Fibroblast of upper back skin (primary cell): ENCODE measurements at regions not wholly inside any gene's neighbourhood (a gene's known extent, or its start where the extent isn't known, plus 50 kb on each side); places are given as distances from the start of the nearest gene placed in this dataset.
A peak's percentile ranks its signal among the peaks of the same experiment; 100 is the strongest.

ENCODE experiments used
- DNase-seq: peaks from one replicate; pipeline ENCODE4 v3.0.0-alpha.2; 2013

DNA sequence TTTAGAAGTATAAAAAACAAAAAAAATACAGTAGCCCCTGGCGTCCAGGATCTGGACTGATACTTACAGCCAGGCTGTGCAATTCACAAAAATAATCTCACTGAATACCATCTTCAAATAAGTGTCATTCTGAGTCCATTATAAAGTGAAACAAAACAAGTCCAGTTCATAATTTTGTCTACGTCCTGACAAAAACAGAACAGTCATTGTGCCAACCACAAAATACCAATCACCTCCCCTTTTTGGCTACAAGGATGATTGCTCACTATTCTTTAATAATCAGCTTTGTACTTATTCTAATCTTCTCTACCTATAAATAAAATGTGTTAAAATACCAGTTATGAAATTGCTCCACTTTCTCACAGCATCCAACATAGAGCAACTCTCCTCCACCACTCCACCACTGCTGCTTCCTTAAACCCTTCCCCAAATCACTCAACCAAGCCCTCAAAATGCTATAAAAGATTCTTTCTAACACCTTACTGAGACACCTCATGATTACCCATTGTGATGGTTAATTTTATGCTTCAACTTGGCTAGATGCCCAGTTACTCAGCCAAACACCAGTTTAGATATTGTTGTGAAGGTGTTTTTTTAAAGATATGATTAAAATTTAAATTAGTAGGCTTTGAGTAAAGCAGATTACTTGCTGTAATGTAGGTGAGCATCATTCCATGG lies 479.8 kb upstream of the SEMA3A start:
- DNase-seq: no peak

DNA sequence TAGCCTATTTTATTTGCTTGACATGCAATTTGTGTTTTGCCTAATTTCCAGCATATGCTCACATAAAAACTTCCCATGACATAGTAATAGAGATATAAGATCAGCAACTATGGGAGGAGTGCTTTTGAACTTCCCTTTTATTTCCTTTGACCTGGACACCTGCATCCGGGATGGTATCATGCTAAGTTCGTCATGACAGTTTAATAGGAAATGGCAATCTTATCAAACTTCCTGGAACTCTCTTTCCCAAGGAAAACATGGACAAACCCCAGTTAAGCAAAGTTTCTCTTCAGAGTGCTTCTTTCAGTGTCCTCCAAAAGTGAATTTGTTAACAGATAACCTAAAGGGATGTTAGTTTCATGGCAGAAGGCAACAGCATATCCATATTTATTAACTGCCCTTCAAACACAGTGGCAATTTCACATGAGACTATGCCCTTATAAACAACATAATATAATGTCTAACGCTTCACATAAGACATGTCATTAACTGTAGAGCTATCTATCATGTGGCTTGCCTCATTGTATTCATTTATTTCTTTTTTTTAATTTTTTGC lies 474.7 kb upstream of the SEMA3A start:
- DNase-seq: no peak

DNA sequence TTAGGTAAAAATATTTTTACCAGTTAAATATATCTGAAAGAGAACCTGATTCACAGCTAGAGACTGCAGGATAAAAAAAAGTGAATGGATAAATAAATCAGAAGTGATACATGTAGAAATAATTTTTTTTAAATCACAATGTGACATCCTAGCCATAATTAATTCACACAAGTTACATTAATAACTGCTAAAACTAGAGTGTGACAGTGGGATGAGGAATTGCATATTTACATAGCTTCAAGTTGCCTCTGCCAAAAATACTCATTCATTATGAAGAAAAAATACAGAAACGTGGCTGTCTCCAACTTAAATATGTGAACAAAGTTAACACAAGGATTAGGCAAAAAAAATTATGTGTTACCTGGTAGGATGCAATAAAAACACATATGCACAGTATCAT lies 473.5 kb upstream of the SEMA3A start:
- no peak for DNase-seq

GRCh38 chr7:84666651-84667050 lies 472.1 kb upstream of the SEMA3A start:
- DNase-seq: no peak

DNA sequence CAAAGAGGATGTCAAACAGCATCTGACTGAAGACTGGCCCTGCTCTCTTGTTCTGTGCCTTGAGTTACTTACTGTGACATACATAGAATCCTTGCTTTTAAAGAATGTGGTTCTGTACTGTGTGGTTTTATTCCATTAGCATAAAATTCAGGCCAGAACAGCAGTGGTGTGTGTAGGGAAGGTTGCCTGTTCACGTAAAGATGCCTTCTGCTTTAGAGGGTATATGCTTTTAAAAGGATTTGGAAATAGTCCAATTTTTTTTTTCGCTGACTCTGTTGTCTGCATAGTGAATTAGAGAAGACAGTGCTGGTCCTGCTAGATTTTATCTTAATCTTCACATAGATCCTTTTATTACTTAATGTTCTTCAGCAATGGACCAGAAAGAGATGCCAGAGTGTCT lies 470.8 kb upstream of the SEMA3A start:
- DNase-seq: no peak

GRCh38 chr7:84664626-84665025 lies 470.0 kb upstream of the SEMA3A start:
- DNase-seq: no peak

DNA sequence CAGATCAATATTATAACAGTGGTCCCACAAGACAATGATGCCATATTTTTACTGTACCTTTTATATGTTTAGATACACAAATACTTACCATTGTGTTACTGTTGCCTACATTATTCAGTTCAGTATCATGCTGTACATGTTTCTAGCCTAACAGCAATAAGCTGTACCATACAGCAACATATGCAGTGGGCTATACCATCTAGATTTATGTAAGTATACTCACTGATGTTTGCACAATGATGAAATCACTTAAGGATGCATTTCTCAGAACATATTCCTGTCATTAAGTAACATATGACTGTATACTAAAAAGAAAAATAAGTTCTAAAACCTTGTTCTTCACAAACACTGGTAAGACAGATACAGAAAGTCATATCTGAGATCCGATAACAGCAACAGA lies 468.6 kb upstream of the SEMA3A start:
- DNase-seq: peak; percentile 22

GRCh38 chr7:84658286-84658685 lies 463.7 kb upstream of the SEMA3A start:
- no peak for DNase-seq

- no peak for DNase-seq
These were observed 459.7 kb upstream of the SEMA3A start for GRCh38 chr7:84654273-84654672.

GRCh38 chr7:84651876-84652275 lies 457.3 kb upstream of the SEMA3A start:
- DNase-seq: no peak

DNA sequence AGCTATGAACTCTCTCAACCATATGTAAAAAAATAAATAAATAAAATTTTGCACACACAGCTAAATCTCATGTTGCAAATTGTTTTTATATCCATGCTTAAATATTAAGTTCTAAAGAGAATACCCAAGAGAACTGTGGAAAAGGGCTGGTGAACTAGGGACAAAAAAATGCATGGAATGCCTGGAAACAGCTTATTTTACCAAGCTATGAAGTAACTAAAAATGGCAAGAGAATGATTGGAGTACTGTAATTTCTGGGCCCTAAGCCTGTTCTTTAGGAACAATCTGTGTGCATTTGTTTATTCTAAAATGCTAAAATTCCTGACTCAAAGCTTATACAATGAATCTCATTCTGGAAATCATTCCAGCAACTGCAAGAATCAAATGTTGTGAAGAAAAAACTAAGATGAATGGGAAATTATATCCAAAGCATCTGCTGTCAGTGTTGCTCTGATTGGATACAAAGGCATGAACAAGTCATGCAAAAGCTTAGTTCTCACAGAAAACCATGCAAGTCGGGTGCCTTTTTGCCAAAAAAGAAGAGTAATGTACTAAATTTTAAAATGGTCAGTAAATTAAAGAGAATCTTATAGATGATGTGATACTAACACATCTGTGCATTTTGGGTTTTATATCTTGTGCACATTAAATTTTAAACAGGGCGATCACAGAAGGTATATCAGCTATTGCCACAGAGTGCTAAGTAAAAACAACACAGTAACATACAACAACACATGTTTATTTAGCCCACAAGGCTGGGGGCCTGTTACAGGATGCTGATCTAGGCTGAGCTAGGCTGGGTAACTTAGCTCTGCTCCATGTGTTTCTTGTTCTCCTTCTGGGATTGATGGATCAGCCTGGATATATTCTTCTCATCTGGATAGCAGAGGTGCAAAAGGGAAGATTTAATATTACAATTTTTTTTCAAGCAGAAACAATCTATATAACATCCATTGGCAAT lies 453.5 kb upstream of the SEMA3A start:
- peak; percentile 96 for DNase-seq

- no peak for DNase-seq
These were observed 448.0 kb upstream of the SEMA3A start for GRCh38 chr7:84642611-84643010.

DNA sequence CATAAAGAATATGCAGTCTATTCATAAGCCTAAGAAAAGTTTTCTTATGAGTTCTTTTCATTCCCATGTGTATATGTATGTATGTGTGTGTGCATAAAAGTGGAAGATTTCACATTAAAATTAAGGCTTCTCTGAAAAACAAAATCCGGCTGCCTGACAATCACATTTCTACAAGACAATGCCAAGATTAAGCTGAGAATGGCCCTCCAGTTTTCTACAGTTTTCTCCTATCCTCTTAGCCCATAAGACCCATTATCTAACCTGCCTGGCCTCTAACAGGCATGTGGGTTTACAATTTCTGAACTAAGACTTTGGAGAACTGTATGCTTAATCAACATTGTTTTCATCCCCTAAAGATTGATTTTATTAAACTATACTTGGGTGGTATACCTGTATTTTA lies 446.0 kb upstream of the SEMA3A start:
- no peak for DNase-seq

- no peak for DNase-seq
These were observed 443.7 kb upstream of the SEMA3A start for GRCh38 chr7:84638339-84638697.

DNA sequence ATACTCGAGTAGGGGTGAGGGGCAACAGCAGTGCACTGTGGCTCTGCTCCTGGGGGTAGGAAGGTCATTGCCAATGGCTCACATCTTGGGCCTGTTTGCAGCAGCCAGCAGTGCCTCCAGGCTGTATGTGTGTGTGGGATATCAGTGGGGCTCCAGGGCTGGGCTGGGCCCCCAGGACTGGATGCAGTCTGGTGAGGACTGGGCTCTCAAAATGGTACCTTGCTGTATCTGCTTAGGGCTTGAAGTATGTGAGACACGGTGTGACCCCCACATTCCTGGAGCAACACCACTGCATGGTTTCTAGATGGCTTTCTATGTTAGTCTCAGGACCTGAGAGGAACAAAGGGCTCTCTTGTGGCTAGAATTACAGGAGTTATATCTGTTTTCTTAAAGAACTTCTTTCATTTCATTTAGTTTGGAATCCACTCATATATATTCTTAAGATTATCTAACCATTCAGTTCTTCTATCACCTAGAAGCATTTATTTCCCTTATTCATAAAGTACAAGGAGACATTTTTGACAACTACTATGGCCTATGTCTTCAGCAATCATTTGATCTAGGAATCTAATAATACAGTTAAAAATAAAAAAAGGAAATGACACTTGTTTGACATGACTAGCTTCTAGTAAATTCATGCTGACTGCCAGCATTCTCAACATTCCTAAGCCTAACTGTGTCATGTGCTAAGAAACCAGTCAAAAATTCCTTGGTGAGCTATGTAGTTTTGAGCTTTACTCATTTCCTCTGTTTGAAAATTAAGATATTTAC lies 443.2 kb upstream of the SEMA3A start:
- peak; percentile 93 for DNase-seq

DNA sequence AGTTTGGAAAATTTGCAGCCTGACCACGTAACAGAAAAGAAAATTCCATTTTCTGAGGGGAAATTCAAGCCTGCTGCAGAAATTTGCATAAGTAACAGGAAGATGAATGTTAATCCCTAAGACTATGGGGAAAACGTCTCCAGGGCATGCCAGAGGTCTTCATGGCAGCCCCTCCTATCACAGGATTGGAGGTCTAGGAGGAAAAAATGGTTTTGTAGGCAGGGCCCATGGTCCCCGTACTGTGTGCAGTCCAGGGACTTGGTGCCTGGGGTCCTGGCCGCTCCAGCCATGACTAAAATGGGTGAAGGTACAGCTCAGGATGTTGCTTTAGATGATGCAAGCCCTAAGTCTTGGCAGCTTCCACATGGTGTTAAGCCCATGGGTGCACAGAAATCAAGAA lies 437.3 kb upstream of the SEMA3A start:
- no peak for DNase-seq

DNA sequence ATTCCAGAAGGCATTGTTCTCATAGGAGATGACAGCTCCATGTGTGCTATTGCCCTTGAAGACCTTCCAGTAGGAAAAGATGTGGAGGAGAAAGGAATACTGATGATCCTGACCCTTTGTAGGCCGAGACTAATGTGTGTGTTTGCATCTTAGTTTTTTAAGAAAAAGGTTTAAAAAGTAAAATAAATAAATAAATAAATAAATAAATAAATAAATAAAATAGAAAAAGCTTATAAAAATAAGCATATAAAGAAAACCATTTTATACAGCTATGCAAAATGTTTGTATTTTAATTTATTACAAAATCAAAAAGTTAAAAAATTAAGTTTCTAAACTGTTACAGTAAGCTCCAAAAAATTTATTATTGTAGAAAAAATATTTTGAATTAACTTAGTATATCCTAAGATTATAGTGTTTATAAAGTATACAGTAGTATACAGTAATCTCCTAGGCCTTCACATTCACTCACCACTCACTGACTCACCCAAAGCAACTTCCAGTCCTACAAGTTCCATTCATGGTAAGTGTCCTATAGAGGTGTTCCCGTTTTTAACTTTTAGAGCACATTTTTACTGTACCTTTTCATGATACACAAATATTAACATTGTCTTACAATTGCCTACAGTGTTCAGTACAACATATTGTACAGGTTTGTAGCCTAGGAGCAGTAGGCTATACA lies 435.2 kb upstream of the SEMA3A start:
- DNase-seq: no peak

DNA sequence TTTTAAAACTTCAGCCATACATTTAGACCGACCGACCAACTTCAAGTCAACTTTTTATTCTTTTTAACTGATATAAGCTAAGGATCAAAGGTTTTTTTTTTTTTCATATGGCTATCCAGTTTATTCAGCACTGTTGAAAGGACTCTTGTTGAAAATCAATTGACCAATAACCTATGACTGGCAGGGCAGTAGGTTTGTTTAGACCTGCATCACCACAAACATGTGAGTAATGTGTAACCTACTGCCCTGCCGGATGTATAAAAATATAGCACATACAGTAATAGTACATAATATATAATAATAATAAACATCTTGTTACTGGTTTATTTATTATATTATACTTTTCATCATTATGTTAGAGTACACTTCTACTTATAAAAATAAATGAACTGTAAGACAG lies 434.6 kb upstream of the SEMA3A start:
- no peak for DNase-seq

- no peak for DNase-seq
These were observed 432.7 kb upstream of the SEMA3A start for GRCh38 chr7:84627250-84627649.

- DNase-seq: no peak
These were observed 430.3 kb upstream of the SEMA3A start for GRCh38 chr7:84624927-84625326.

GRCh38 chr7:84624527-84624926 lies 429.9 kb upstream of the SEMA3A start:
- DNase-seq: peak; percentile 67

GRCh38 chr7:84617265-84618030 lies 422.9 kb upstream of the SEMA3A start:
- no peak for DNase-seq
